IMR-90 (cell line): ENCODE measurements at regions not wholly inside any gene's neighbourhood (a gene's known extent, or its start where the extent isn't known, plus 50 kb on each side); places are given as distances from the start of the nearest gene placed in this dataset.

Experiments
- ATAC-seq: fragments of 200-7000 bp; cut with Tn5 transposase; 2 replicates; pipeline ENCODE4 v1.9.1; 2020; ENCODE audit warnings: low read depth, mild to moderate bottlenecking, moderate library complexity
- BruUV-seq: library from RNA; stranded (reverse); fragments of 400-500 nt; replicated peaks from 2 replicates; lab custom pipeline; 2021; lab: Mats Ljungman, UMichigan
- CTCF ChIA-PET: fragments of 300-600 bp; formaldehyde crosslinking; extraction: SDS; loops from one replicate; lab custom pipeline; 2021; ENCODE audit warnings: antibody characterized with exemption; lab: Yijun Ruan, JAX
- POLR2A ChIA-PET: fragments of 300-600 bp; sonication (Branson Sonifier 250); formaldehyde crosslinking; loops from one replicate; lab custom pipeline; 2022; ENCODE audit warnings: antibody characterized with exemption; ENCODE audit not compliant: unreplicated experiment; lab: Charles Lee
- DNase-seq: peaks from one replicate; pipeline ENCODE4 v3.0.0; 2013
- H2AFZ ChIP-seq: replicated peaks from 2 replicates; pipeline ENCODE3; 2013; ENCODE audit warnings: low read length, mild to moderate bottlenecking; ENCODE audit not compliant: poor library complexity
- H2AK5ac ChIP-seq: 2 replicates; pipeline ENCODE4 v1.6.1; 2013; ENCODE audit warnings: low read depth, low read length, inconsistent platforms
- H2AK9ac ChIP-seq: replicated peaks from 2 replicates; pipeline ENCODE3; 2013; ENCODE audit warnings: mild to moderate bottlenecking, low read depth, low read length, moderate library complexity; ENCODE audit not compliant: poor library complexity
- H2BK120ac ChIP-seq: 2 replicates; pipeline ENCODE4 v1.6.1; 2013; ENCODE audit warnings: low read depth, low read length, inconsistent platforms
- H2BK15ac ChIP-seq: 3 replicates; pipeline ENCODE4 v1.6.1; 2013; ENCODE audit warnings: low read depth, low read length, inconsistent platforms
- H2BK20ac ChIP-seq: 2 replicates; pipeline ENCODE4 v1.6.1; 2013; ENCODE audit warnings: low read depth, mild to moderate bottlenecking, inconsistent platforms, low read length, moderate library complexity
- H2BK5ac ChIP-seq: 2 replicates; pipeline ENCODE4 v1.6.1; 2013; ENCODE audit warnings: mild to moderate bottlenecking, low read depth, low read length, inconsistent platforms; ENCODE audit not compliant: poor library complexity, severe bottlenecking
- H3K14ac ChIP-seq: replicated peaks from 2 replicates; pipeline ENCODE4 v1.6.1; 2013; ENCODE audit warnings: low read depth, low read length, inconsistent platforms
- H3K18ac ChIP-seq: 2 replicates; pipeline ENCODE4 v1.6.1; 2013; ENCODE audit warnings: low read depth, low read length, control low read depth
- H3K23ac ChIP-seq: 2 replicates; pipeline ENCODE4 v1.6.1; 2013; ENCODE audit warnings: low read depth, low read length, inconsistent platforms
- H3K27ac ChIP-seq: 2 replicates; pipeline ENCODE4 v1.5.1; 2013; ENCODE audit warnings: mild to moderate bottlenecking, control low read depth, low read length; ENCODE audit not compliant: insufficient read depth
- H3K27me3 ChIP-seq: 2 replicates; pipeline ENCODE4 v1.6.1; 2013; ENCODE audit warnings: low read length; ENCODE audit not compliant: control insufficient read depth, insufficient read depth
- H3K36me3 ChIP-seq: 2 replicates; pipeline ENCODE4 v1.6.1; 2013; ENCODE audit warnings: low read length, mixed read lengths; ENCODE audit not compliant: control insufficient read depth, insufficient read depth
- H3K4ac ChIP-seq: 2 replicates; pipeline ENCODE4 v1.6.1; 2013; ENCODE audit warnings: low read depth, low read length, inconsistent platforms
- H3K4me1 ChIP-seq: 2 replicates; pipeline ENCODE4 v1.6.1; 2013; ENCODE audit warnings: low read length, mixed read lengths; ENCODE audit not compliant: control insufficient read depth, insufficient read depth
- H3K4me2 ChIP-seq: 2 replicates; pipeline ENCODE4 v1.6.1; 2013; ENCODE audit warnings: low read depth, mild to moderate bottlenecking, control low read depth, low read length, moderate library complexity
- H3K4me3 ChIP-seq: 2 replicates; pipeline ENCODE4 v1.5.1; 2013; ENCODE audit warnings: low read depth, mild to moderate bottlenecking, control low read depth, low read length, moderate library complexity; ENCODE audit not compliant: insufficient read depth
- H3K56ac ChIP-seq: 2 replicates; pipeline ENCODE4 v1.6.1; 2013; ENCODE audit warnings: low read length, inconsistent platforms; ENCODE audit not compliant: insufficient read depth; ENCODE audit errors: extremely low read depth
- H3K79me1 ChIP-seq, 2 experiments: 2 replicates each; pipeline ENCODE4 v1.6.1; 2013; ENCODE audit warnings: low read length in 2 of 2, inconsistent platforms in 1 of 2, low read depth in 1 of 2
- H3K9ac ChIP-seq: 2 replicates; pipeline ENCODE4 v1.6.1; 2013; ENCODE audit warnings: low read depth, low read length, control low read depth
- H3K9me1 ChIP-seq: 2 replicates; pipeline ENCODE4 v1.6.1; 2013; ENCODE audit warnings: low read length, inconsistent platforms; ENCODE audit not compliant: insufficient read depth
- H3K9me3 ChIP-seq: 2 replicates; pipeline ENCODE4 v1.6.1; 2013; ENCODE audit warnings: low read length; ENCODE audit not compliant: control insufficient read depth, insufficient read depth
- H4K20me1 ChIP-seq: 2 replicates; pipeline ENCODE4 v1.6.1; 2013; ENCODE audit warnings: low read length, inconsistent platforms; ENCODE audit not compliant: insufficient read depth
- H4K5ac ChIP-seq: 2 replicates; pipeline ENCODE4 v1.6.1; 2013; ENCODE audit warnings: mild to moderate bottlenecking, low read depth, low read length, control low read depth
- H4K8ac ChIP-seq, 2 experiments: 2 replicates each; pipeline ENCODE4 v1.6.1; 2013; ENCODE audit warnings: low read depth in 2 of 2, low read length in 2 of 2, control low read depth in 1 of 2, inconsistent platforms in 1 of 2
- H4K91ac ChIP-seq: 2 replicates; pipeline ENCODE4 v1.6.1; 2013; ENCODE audit warnings: low read depth, low read length, inconsistent platforms; ENCODE audit not compliant: insufficient read depth
- BHLHE40 ChIP-seq: fragments of 150-350 bp; IDR thresholded peaks from 2 replicates; pipeline ENCODE4 v1.6.1; 2016; ENCODE audit warnings: mild to moderate bottlenecking, low read depth, low read length
- WGBS, 2 experiments: methylation state at CpG; one replicate each; pipeline versions ENCODE4 v1.1.5 to v1.1.7; 2013; ENCODE audit warnings: missing lambda C conversion rate in 2 of 2; ENCODE audit not compliant: insufficient read length in 1 of 2; ENCODE audit errors: extremely low coverage in 2 of 2; 5-methylcytosine and 5-hydroxymethylcytosine counted together
- dilution Hi-C: fragments of 300-500 bp; cut with HindIII; formaldehyde crosslinking; loops from one replicate; pipeline ENCODE4 v1.14.3; 2018; ENCODE audit warnings: low sequenced_read_pairs; ENCODE audit not compliant: unreplicated experiment
- in situ Hi-C: fragments of 300-500 bp; cut with MboI; formaldehyde crosslinking; loops from 3 replicates; pipeline ENCODE4 v1.14.3; 2019; ENCODE audit warnings: low sequenced_read_pairs, inconsistent platforms, mixed read lengths
- intact Hi-C: fragments of 100-400 bp; cut with micrococcal nuclease; formaldehyde crosslinking; loops from 2 replicates; pipeline ENCODE4 v1.10.0; 2022

- Histone ChIP-seq H3K27me3 (no peaks in the 10 kb centered on the region), H2BK15ac (0 out of 3 replicates have a peak overlapping the region, but pooled peaks have one; percentile 5), H3K36me3 (no peaks in the 10 kb centered on the region), H3K79me1 (no peaks in the 10 kb centered on the region), H4K5ac (peak overlapping the region; percentile 95; the same call in 1 of the 2 replicates), H3K9me3 (no peaks in the 10 kb centered on the region), H3K4ac (peak overlapping the region; percentile 74), H2BK5ac (peak overlapping the region; percentile 4), H3K9me1 (no peaks in the 10 kb centered on the region), H2AK9ac (no peak overlapping the region), H4K20me1 (no peaks in the 10 kb centered on the region), H2AFZ (no peak overlapping the region), H2BK20ac (peak overlapping the region; percentile 83; the same call in 1 of the 2 replicates), H3K9ac (no peak overlapping the region), H3K27ac (peak overlapping the region; percentile 71; the same call in 1 of the 2 replicates), H2BK120ac (peak overlapping the region; percentile 80), H4K8ac (peak overlapping the region in 1 of 2 experiments; percentile 11; a peak in 1 of 4 replicates), H4K91ac (no peak overlapping the region), H3K4me2 (no peak overlapping the region), H2AK5ac (no peak overlapping the region), H3K4me1 (peaks cover 9% of the 10 kb centered on the region), H3K23ac (no peak overlapping the region), H3K56ac (no peak overlapping the region), H3K14ac (no peak overlapping the region), H3K4me3 (no peak overlapping the region), H3K18ac (peak overlapping the region; percentile 95)
- ATAC-seq (peak; percentile 79), DNase-seq (peak; percentile 54)
- dilution Hi-C loops (no loop called here), intact Hi-C loops (loop anchor here (10.0 kb wide), 2 partner anchors 570 to 720 kb away; partner anchors contain the start of gene PLPP3), in situ Hi-C loops (no loop called here)
- whole genome bisulfite sequencing, 2 experiments, result no CpG with 5 or more reads among the region's 2 CpGs
- no peak for TF ChIP-seq BHLHE40
- CTCF ChIA-PET, result interaction anchor here (0.9 to 1.1 kb wide), 2 partner anchors 11 to 722 kb away, joined by 3 read pairs; no protein-coding TSS in a partner anchor
- POLR2A ChIA-PET, result no interaction called here
- no TSS peak for BruUV-seq
Observed at GRCh38 chr1:55854911-55855310, 639.7 kb upstream of the USP24 start.
